Activated naive CD4-positive, alpha-beta T cell treated with anti-CD3 and anti-CD28 coated beads, Interleukin-2, amount 50 U/mL, for 72 hours (primary cell): ENCODE measurements at regions not wholly inside any gene's neighbourhood (a gene's known extent, or its start where the extent isn't known, plus 50 kb on each side); places are given as distances from the start of the nearest gene placed in this dataset.
A peak's percentile ranks its signal among the peaks of the same experiment; 100 is the strongest.

Experiments used
- ATAC-seq, 2 donors: fragments of 150-1000 bp; cut with Tn5 transposase; 2 replicates each; pipeline ENCODE4 v1.10.0; 2021; ENCODE audit warnings: mild to moderate bottlenecking in 2 of 2, moderate library complexity in 2 of 2
- DNase-seq, 2 donors: peaks; one replicate each; pipeline ENCODE4 v3.0.0; 2021 to 2022; ENCODE audit warnings: low spot score in 2 of 2
- H3K27ac Mint-ChIP-seq, 2 donors: one replicate each; pipeline ENCODE4 v1.8.0; 2022; ENCODE audit warnings: mild to moderate bottlenecking in 2 of 2, mixed read lengths in 2 of 2
- H3K36me3 Mint-ChIP-seq, 2 donors: one replicate each; pipeline ENCODE4 v1.8.0; 2022; ENCODE audit warnings: mixed read lengths in 2 of 2
- H3K9me3 Mint-ChIP-seq, 2 donors: one replicate each; pipeline ENCODE4 v1.8.0; 2022; ENCODE audit warnings: mixed read lengths in 2 of 2

- no peak for ATAC-seq
- H3K27ac Mint-ChIP-seq = no peak overlapping the region
- no peak for DNase-seq
Measured at GRCh38 chr7:25823571-25823970, 328.4 kb upstream of the NFE2L3 start.

GRCh38 chr7:25828468-25828867 lies 323.5 kb upstream of the NFE2L3 start:
- H3K36me3 Mint-ChIP-seq = no peaks in the 10 kb centered on the region
- no peaks in the 10 kb centered on the region for H3K9me3 Mint-ChIP-seq
- DNase-seq (no peak), ATAC-seq (no peak)
- H3K27ac Mint-ChIP-seq = no peak overlapping the region

More at GRCh38 chr7:25823571-25823970, 328.4 kb upstream of the NFE2L3 start:
- no peaks in the 10 kb centered on the region for H3K36me3 Mint-ChIP-seq
- H3K9me3 Mint-ChIP-seq = no peaks in the 10 kb centered on the region

- no peak for ATAC-seq
- Mint-ChIP-seq H3K9me3 (no peaks in the 10 kb centered on the region), H3K27ac (no peak overlapping the region), H3K36me3 (no peaks in the 10 kb centered on the region)
- DNase-seq = no peak
Measured at GRCh38 chr7:25829663-25830062, 322.3 kb upstream of the NFE2L3 start.

- ATAC-seq (no peak), DNase-seq (no peak)
- no peaks in the 10 kb centered on the region for H3K9me3 Mint-ChIP-seq
- H3K27ac Mint-ChIP-seq = peak overlapping the region in 1 of 2 donors; percentile 45
- H3K36me3 Mint-ChIP-seq = no peaks in the 10 kb centered on the region
Measured at GRCh38 chr7:25830215-25830614, 321.8 kb upstream of the NFE2L3 start.

GRCh38 chr7:25831062-25831691 lies 320.8 kb upstream of the NFE2L3 start:
- no peaks in the 10 kb centered on the region for H3K36me3 Mint-ChIP-seq
- ATAC-seq (no peak), DNase-seq (no peak)
- no peak overlapping the region for H3K27ac Mint-ChIP-seq
- no peaks in the 10 kb centered on the region for H3K9me3 Mint-ChIP-seq

GRCh38 chr7:25831831-25832411 lies 320.1 kb upstream of the NFE2L3 start:
- Mint-ChIP-seq H3K27ac (no peak overlapping the region), H3K9me3 (no peaks in the 10 kb centered on the region), H3K36me3 (no peaks in the 10 kb centered on the region)
- ATAC-seq (no peak), DNase-seq (no peak)

- Mint-ChIP-seq H3K9me3 (no peaks in the 10 kb centered on the region), H3K27ac (no peak overlapping the region), H3K36me3 (no peaks in the 10 kb centered on the region)
- DNase-seq (no peak), ATAC-seq (no peak)
Measured at GRCh38 chr7:25832456-25832855, 319.5 kb upstream of the NFE2L3 start.

- Mint-ChIP-seq H3K36me3 (no peaks in the 10 kb centered on the region), H3K9me3 (no peaks in the 10 kb centered on the region), H3K27ac (no peak overlapping the region)
- ATAC-seq (no peak), DNase-seq (no peak)
Measured at GRCh38 chr7:25832929-25833328, 319.1 kb upstream of the NFE2L3 start.

- no peaks in the 10 kb centered on the region for H3K9me3 Mint-ChIP-seq
- no peaks in the 10 kb centered on the region for H3K36me3 Mint-ChIP-seq
- DNase-seq (no peak), ATAC-seq (no peak)
- H3K27ac Mint-ChIP-seq = no peak overlapping the region
Measured at GRCh38 chr7:25834050-25834449, 317.9 kb upstream of the NFE2L3 start.

GRCh38 chr7:25835197-25835596 lies 316.8 kb upstream of the NFE2L3 start:
- no peaks in the 10 kb centered on the region for H3K36me3 Mint-ChIP-seq
- DNase-seq (no peak), ATAC-seq (no peak)
- no peaks in the 10 kb centered on the region for H3K9me3 Mint-ChIP-seq
- no peak overlapping the region for H3K27ac Mint-ChIP-seq

- no peak overlapping the region for H3K27ac Mint-ChIP-seq
- H3K9me3 Mint-ChIP-seq = no peaks in the 10 kb centered on the region
- H3K36me3 Mint-ChIP-seq = peaks cover 0 to 4% of the 10 kb centered on the region in 2 donors
- ATAC-seq = no peak
- no peak for DNase-seq
Measured at GRCh38 chr7:25839084-25839769, 312.8 kb upstream of the NFE2L3 start.

GRCh38 chr7:25840209-25840792 lies 311.7 kb upstream of the NFE2L3 start:
- no peak overlapping the region for H3K27ac Mint-ChIP-seq
- DNase-seq = no peak
- H3K9me3 Mint-ChIP-seq = no peaks in the 10 kb centered on the region
- H3K36me3 Mint-ChIP-seq = peaks cover 0 to 4% of the 10 kb centered on the region in 2 donors
- ATAC-seq = no peak

- Mint-ChIP-seq H3K27ac (no peak overlapping the region), H3K9me3 (no peaks in the 10 kb centered on the region), H3K36me3 (peaks cover 0 to 4% of the 10 kb centered on the region in 2 donors)
- DNase-seq (no peak), ATAC-seq (no peak)
Measured at GRCh38 chr7:25841575-25841974, 310.4 kb upstream of the NFE2L3 start.

GRCh38 chr7:25842201-25842733 lies 309.7 kb upstream of the NFE2L3 start:
- H3K9me3 Mint-ChIP-seq = no peaks in the 10 kb centered on the region

GRCh38 chr7:25843467-25843866 lies 308.5 kb upstream of the NFE2L3 start:
- DNase-seq (no peak), ATAC-seq (no peak)
- H3K27ac Mint-ChIP-seq = no peak overlapping the region
- peaks cover 0 to 4% of the 10 kb centered on the region in 2 donors for H3K36me3 Mint-ChIP-seq
- H3K9me3 Mint-ChIP-seq = no peaks in the 10 kb centered on the region

More at GRCh38 chr7:25842201-25842733, 309.7 kb upstream of the NFE2L3 start:
- DNase-seq (no peak), ATAC-seq (no peak)
- Mint-ChIP-seq H3K36me3 (peaks cover 0 to 4% of the 10 kb centered on the region in 2 donors), H3K27ac (no peak overlapping the region)

- no peak for DNase-seq
- Mint-ChIP-seq H3K36me3 (peaks cover 0 to 4% of the 10 kb centered on the region in 2 donors), H3K9me3 (no peaks in the 10 kb centered on the region), H3K27ac (no peak overlapping the region)
- no peak for ATAC-seq
Measured at GRCh38 chr7:25844102-25844870, 307.7 kb upstream of the NFE2L3 start.
